HCT116 (cell line): ENCODE measurements at regions not wholly inside any gene's neighbourhood (a gene's known extent, or its start where the extent isn't known, plus 50 kb on each side); places are given as distances from the start of the nearest gene placed in this dataset.

ENCODE experiments used
- ATAC-seq: fragments of 200-7000 bp; cut with Tn5 transposase; 2 replicates; pipeline ENCODE4 v1.9.1; 2020; ENCODE audit warnings: mild to moderate bottlenecking, moderate library complexity
- BruUV-seq: library from RNA; stranded (reverse); fragments of 400-500 nt; replicated peaks from 2 replicates; lab custom pipeline; 2021; lab: Mats Ljungman, UMichigan
- CTCF ChIA-PET: fragments of 300-600 bp; sonication (Branson Sonifier 250); formaldehyde crosslinking; loops from one replicate; lab custom pipeline; 2021; ENCODE audit warnings: antibody characterized with exemption; lab: Charles Lee
- POLR2A ChIA-PET: fragments of 300-600, 350-600 bp; sonication (Branson Sonifier 250); formaldehyde crosslinking; loops from one replicate; lab custom pipeline; 2021; ENCODE audit warnings: antibody characterized with exemption; lab: Charles Lee
- RAD21 ChIA-PET, 2 experiments: fragments of 300-600 bp; sonication (Branson Sonifier 250); formaldehyde crosslinking; loops; one replicate each; lab custom pipeline; 2023; ENCODE audit warnings: low total read pairs in 2 of 2; ENCODE audit not compliant: uncharacterized antibody in 2 of 2, unreplicated experiment in 2 of 2, low non-redundant PET in 1 of 2; lab: Charles Lee
- DNase-seq: peaks from one replicate; pipeline ENCODE4 v3.0.0-alpha.2; 2010; ENCODE audit warnings: low read depth, low spot score
- H2AFZ ChIP-seq: fragments of 200-600 bp; shearing (Covaris generic), sonication (generic); 2 replicates; pipeline ENCODE4 v1.6.1; 2017; ENCODE audit warnings: low read depth, mixed run types, mixed read lengths, antibody characterized with exemption, low read length; ENCODE audit not compliant: poor library complexity, severe bottlenecking
- H3K27ac ChIP-seq: 2 replicates; pipeline ENCODE4 v1.5.1; 2012; ENCODE audit warnings: low read depth, low read length
- H3K27me3 ChIP-seq: fragments of 200-600 bp; sonication (generic); 2 replicates; pipeline ENCODE4 v1.6.1; 2016; ENCODE audit warnings: mixed run types, low read length, mixed read lengths; ENCODE audit not compliant: insufficient read depth
- H3K36me3 ChIP-seq, 2 experiments: fragments of 200-500 bp in 1 of 2; fragments of 200-600 bp in 1 of 2; sonication (Bioruptor generic) in 1 of 2; sonication (generic) in 1 of 2; 2 replicates each; pipeline versions ENCODE4 v1.5.1 to v1.6.1; 2014 to 2016; ENCODE audit warnings: low read length in 2 of 2, inconsistent platforms in 1 of 2, mixed read lengths in 1 of 2, mixed run types in 1 of 2; ENCODE audit not compliant: insufficient read depth in 2 of 2, control insufficient read depth in 1 of 2
- H3K4me1 ChIP-seq, 2 experiments: fragments of 200-600 bp in 1 of 2; sonication (generic) in 1 of 2; 2 replicates each; pipeline versions ENCODE4 v1.5.1 to v1.6.1; 2012 to 2017; ENCODE audit warnings: low read length in 2 of 2, inconsistent platforms in 1 of 2, mild to moderate bottlenecking in 1 of 2, mixed read lengths in 1 of 2, mixed run types in 1 of 2, moderate library complexity in 1 of 2; ENCODE audit not compliant: insufficient read depth in 2 of 2, control insufficient read depth in 1 of 2
- H3K4me2 ChIP-seq: fragments of 200-600 bp; sonication (generic); 2 replicates; pipeline ENCODE4 v1.6.1; 2017; ENCODE audit warnings: mixed run types, low read length, mixed read lengths
- H3K4me3 ChIP-seq, 2 experiments: fragments of 200-600 bp in 1 of 2; sonication (generic) in 1 of 2; replicated peaks in 1 of 2; 2 replicates each; pipeline ENCODE4 v1.5.1; 2011 to 2016; ENCODE audit warnings: low read length in 2 of 2, control low read depth in 1 of 2, low read depth in 1 of 2, mild to moderate bottlenecking in 1 of 2, mixed read lengths in 1 of 2, mixed run types in 1 of 2
- H3K79me2 ChIP-seq: fragments of 200-600 bp; sonication (generic); 2 replicates; pipeline ENCODE4 v1.6.1; 2017; ENCODE audit warnings: mild to moderate bottlenecking, mixed run types, low read length, moderate library complexity, mixed read lengths; ENCODE audit not compliant: insufficient read depth
- H3K9ac ChIP-seq: fragments of 200-600 bp; sonication (generic); 2 replicates; pipeline ENCODE4 v1.6.1; 2016; ENCODE audit warnings: low read length, mixed read lengths
- H3K9me2 ChIP-seq: fragments of 200-600 bp; sonication (generic), shearing (Covaris generic); 2 replicates; pipeline ENCODE4 v1.6.1; 2017; ENCODE audit warnings: mixed run types, mild to moderate bottlenecking, moderate library complexity; ENCODE audit not compliant: insufficient read depth
- H3K9me3 ChIP-seq, 2 experiments: fragments of 200-500 bp in 1 of 2; fragments of 200-600 bp in 1 of 2; sonication (Bioruptor generic) in 1 of 2; sonication (generic) in 1 of 2; 2 replicates each; pipeline ENCODE4 v1.6.1; 2014 to 2017; ENCODE audit warnings: low read length in 2 of 2, mixed read lengths in 2 of 2, inconsistent platforms in 1 of 2, low read depth in 1 of 2, mild to moderate bottlenecking in 1 of 2, mixed run types in 1 of 2, moderate library complexity in 1 of 2; ENCODE audit not compliant: control insufficient read depth in 1 of 2, insufficient read depth in 1 of 2
- H4K20me1 ChIP-seq: fragments of 200-600 bp; sonication (generic), shearing (Covaris generic); 2 replicates; pipeline ENCODE4 v1.6.1; 2017; ENCODE audit warnings: mixed run types, mild to moderate bottlenecking, moderate library complexity; ENCODE audit not compliant: insufficient read depth
- CBX3 ChIP-seq: IDR thresholded peaks from 2 replicates; pipeline ENCODE4 v1.6.1; 2012; ENCODE audit warnings: low read depth
- ELF1 ChIP-seq: IDR thresholded peaks from 2 replicates; pipeline ENCODE4 v1.6.1; 2012; ENCODE audit warnings: low read depth, borderline replicate concordance
- EZH2 ChIP-seq: fragments of 200-600 bp; sonication (generic); IDR thresholded peaks from 2 replicates; pipeline ENCODE4 v1.6.1; 2017; ENCODE audit warnings: antibody characterized with exemption, mixed run types
- EZH2phosphoT487 ChIP-seq: fragments of 200-600 bp; IDR thresholded peaks from 2 replicates; pipeline ENCODE4 v1.6.1; 2018; ENCODE audit warnings: antibody characterized with exemption, borderline replicate concordance
- FOSL1 ChIP-seq: IDR thresholded peaks from 2 replicates; pipeline ENCODE4 v1.6.1; 2012; ENCODE audit warnings: low read depth
- POLR2AphosphoS5 ChIP-seq: IDR thresholded peaks from 2 replicates; pipeline ENCODE4 v1.6.1; 2011; ENCODE audit warnings: mild to moderate bottlenecking, low read depth, low read length, moderate library complexity
- ZNF274 ChIP-seq: fragments of 200-500 bp; sonication (Bioruptor generic); IDR thresholded peaks from 2 replicates; pipeline ENCODE4 v1.6.1; 2014; ENCODE audit warnings: mild to moderate bottlenecking, low read depth, low read length, inconsistent platforms
- intact Hi-C: fragments of 100-400 bp; cut with micrococcal nuclease; formaldehyde crosslinking; loops from 2 replicates; pipeline ENCODE4 v1.10.0; 2022
- TF ChIP-seq, protein P1 (sequence below): IDR thresholded peaks from 2 replicates; pipeline ENCODE4 v1.6.1; 2011; ENCODE audit warnings: mild to moderate bottlenecking, low read length, moderate library complexity; ENCODE audit not compliant: insufficient replicate concordance; ENCODE audit errors: extremely low read depth
- TF ChIP-seq, protein P2 (sequence below): IDR thresholded peaks from 2 replicates; pipeline ENCODE4 v1.6.1; 2012

DNA sequence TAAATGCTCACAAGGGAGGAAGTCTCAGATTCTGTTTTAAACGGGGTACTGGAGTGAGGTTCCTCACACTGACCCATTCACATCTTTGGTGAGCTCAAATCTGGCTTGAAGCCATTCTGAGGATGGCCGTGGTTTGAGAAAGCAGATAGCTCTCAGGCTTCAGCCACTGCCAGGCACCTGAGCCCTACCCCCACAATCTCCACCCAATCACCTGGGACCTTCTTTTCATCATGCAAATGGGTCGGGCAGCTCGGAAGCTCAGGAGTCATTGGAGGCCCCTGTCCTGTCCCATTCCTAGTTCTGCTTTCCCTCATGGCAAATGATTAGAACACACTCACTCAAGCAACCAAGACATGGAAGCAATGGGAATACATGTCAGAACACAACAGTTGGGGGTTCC lies 141.4 kb upstream of the ETS2 start (continued):
- TF ChIP-seq, protein P1, sequence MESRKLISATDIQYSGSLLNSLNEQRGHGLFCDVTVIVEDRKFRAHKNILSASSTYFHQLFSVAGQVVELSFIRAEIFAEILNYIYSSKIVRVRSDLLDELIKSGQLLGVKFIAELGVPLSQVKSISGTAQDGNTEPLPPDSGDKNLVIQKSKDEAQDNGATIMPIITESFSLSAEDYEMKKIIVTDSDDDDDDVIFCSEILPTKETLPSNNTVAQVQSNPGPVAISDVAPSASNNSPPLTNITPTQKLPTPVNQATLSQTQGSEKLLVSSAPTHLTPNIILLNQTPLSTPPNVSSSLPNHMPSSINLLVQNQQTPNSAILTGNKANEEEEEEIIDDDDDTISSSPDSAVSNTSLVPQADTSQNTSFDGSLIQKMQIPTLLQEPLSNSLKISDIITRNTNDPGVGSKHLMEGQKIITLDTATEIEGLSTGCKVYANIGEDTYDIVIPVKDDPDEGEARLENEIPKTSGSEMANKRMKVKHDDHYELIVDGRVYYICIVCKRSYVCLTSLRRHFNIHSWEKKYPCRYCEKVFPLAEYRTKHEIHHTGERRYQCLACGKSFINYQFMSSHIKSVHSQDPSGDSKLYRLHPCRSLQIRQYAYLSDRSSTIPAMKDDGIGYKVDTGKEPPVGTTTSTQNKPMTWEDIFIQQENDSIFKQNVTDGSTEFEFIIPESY: no peak
- no peak for TF ChIP-seq CBX3
- no peak for TF ChIP-seq ZNF274
- no peak for TF ChIP-seq EZH2phosphoT487
- no peak for TF ChIP-seq FOSL1
- TF ChIP-seq, protein P2, sequence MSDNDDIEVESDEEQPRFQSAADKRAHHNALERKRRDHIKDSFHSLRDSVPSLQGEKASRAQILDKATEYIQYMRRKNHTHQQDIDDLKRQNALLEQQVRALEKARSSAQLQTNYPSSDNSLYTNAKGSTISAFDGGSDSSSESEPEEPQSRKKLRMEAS: no peak
- no peak for TF ChIP-seq POLR2AphosphoS5

DNA sequence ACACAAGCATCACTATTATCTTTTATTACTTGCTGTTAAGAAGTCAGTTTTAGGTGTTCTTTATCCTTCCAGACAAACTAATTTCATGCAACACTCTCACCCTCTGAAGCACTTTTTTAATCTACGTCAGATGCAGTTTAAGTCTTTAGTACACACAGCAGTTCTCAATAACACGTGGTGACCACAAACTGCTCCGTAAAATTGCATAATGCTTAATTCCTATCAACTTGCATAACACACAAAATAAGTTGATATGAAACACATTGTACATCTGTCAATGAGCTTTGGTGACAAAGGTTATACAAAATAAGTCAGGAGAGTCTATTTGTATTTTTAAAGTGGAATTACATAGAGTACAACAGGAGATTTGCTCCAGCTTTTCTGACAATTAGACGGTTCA lies 140.9 kb upstream of the ETS2 start:
- TF ChIP-seq ELF1 (no peak), POLR2AphosphoS5 (no peak), EZH2 (no peak), CBX3 (no peak)
- TF ChIP-seq, protein P2: no peak
- no TSS peak for BruUV-seq
- H3K9ac ChIP-seq: no peak overlapping the region
- intact Hi-C loops: no loop called here
- ChIA-PET RAD21 (no interaction called here), CTCF (no interaction called here), POLR2A (no interaction called here)
- no peaks in the 10 kb centered on the region for H3K79me2 ChIP-seq
- DNase-seq: no peak
- no peak overlapping the region for H3K4me3 ChIP-seq
- ATAC-seq: no peak
- H4K20me1 ChIP-seq: no peaks in the 10 kb centered on the region
- no peaks in the 10 kb centered on the region for H3K9me2 ChIP-seq
- H3K27me3 ChIP-seq: no peaks in the 10 kb centered on the region
- H3K4me1 ChIP-seq: no peaks in the 10 kb centered on the region
- H3K4me2 ChIP-seq: no peak overlapping the region
- no peaks in the 10 kb centered on the region for H3K9me3 ChIP-seq
- no peaks in the 10 kb centered on the region for H3K36me3 ChIP-seq
- H2AFZ ChIP-seq: no peak overlapping the region
- no peak overlapping the region for H3K27ac ChIP-seq
